Kidney glomerular epithelial cell (primary cell): ENCODE measurements at regions not wholly inside any gene's neighbourhood (a gene's known extent, or its start where the extent isn't known, plus 50 kb on each side); places are given as distances from the start of the nearest gene placed in this dataset.

ENCODE experiments used
- DNase-seq: peaks from one replicate; lab custom pipeline; 2025; lab: John Stamatoyannopoulos, UW

DNA sequence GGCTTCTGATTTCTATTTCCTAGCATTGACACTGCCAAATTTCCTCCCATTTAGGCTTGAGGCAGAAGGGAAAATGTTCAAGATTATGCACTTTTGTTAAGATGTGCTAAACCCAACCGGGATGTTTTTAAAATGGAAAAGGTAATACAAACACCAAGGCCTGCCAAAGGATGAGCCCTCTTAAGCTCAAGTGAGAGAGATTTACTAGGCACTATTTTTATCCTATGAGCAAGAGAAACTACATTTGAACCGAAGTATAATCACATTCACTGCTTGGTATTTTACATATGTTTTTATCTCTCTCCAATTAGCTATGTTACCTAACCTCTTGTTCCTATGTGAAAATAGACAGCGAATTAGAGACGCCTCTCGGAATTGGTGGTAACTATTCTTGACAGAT, 295.8 kb downstream of the GABRB3 start:
- no peak for DNase-seq

DNA sequence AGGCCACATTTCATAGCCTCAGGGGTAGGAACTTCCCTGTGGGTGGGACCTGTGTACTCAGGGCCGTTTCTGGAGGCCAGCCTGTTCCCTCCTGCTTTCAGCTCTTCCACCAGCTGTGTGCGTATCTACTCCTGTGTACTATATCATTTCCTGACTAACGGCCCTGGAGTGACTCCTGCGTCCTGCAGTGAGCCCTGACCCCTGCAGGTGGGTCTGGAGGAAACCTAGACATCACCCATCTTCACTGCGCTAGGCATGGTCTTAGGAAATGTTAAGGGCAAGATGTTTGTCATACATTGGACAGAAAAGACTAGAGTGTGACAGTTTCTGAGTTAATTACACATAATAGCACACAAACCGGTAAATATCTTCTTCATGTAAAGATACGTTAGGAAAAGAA, 297.3 kb downstream of the GABRB3 start:
- no peak for DNase-seq

DNA sequence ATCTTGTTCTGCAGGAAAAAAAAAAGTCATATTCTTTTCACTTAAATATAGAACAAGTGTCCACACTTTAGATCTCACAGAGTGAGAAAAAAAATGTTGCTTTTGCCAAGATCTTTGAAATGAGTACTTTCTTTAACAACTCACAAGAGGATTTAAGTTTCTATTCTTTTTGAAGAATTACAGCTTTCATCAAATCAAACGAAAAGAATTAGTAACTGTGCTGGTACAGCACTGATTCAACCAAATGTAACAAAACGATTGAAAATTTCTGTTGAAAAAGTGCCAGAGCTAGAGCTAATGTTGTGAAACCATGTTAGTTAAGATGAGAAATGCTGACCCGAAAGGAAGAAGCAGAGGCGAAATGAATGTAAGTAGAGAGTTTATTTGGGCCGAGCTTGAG, 300.2 kb downstream of the GABRB3 start:
- DNase-seq, result no peak

DNA sequence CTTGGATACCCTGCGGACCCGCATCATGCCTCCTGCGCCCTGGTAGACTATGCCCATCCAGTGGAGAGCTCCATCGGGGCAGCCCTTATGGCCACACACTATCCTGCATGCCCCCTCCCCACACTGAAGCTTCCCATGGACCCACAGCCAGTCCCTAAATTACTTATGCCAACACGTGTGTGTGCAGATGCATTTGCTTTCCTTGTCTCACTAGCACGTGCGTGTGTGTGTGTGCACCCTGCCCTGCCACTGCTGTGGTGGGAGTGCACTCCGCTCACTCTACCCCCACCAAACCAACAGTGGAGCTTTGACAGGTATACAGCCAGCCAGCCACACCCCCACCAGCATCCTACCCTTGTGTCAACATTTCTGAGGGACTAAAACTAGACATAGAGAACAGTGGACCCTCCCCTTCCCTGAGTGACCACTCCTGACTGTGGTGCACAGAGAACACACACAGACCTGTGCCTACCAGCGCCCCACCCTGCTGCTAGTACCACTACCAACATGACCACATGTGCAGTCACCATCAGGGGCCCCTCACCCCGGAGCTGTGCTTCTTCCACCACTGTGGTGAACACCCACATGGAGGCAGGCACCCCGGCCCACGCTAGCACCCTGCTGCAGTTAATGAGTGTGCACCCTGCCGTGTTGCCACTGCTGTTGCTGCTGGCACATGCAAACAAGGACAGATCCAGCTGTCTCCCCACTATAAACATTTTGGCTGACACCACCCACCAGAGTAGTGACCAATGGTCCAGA, 310.8 kb downstream of the GABRB3 start:
- no peak for DNase-seq

DNA sequence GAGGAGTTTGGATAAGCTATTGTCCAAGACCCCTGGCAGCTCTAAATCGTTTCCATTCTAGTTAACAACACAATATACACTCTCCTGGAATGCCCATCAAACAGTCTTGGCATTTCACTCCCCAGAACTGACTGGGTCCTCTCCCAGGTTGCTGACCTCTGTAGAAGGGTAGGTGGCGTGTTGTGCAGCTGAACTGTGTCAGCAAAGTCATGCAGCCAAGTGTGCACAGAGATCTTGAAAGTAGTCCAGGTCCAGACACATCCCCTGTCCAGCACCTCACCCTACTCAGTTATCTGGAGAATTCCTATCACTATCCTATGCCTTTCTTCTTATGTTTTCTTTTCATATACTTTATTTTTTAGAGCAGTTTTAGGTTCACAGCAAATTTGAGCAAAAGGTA, 312.7 kb downstream of the GABRB3 start:
- DNase-seq, result no peak

DNA sequence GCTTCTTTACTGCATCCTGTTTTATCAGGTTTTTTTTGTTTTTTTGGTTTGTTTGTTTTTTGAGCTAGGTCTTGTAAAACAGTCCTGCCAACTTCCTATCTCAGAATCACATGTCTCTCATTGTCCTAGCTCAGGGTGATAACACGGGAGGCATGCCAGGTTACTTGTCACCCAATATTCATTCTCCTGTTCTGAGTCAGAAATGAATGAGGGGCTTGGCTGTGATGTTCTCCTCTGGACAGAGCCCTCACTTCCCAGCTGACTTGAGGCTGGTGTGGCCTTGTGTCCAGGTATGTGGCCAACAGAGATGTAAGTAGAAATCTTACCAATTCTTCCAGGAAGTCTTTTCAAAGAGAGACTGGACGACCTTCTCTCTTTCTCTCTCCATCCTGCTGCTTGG, 317.0 kb downstream of the GABRB3 start:
- no peak for DNase-seq

DNA sequence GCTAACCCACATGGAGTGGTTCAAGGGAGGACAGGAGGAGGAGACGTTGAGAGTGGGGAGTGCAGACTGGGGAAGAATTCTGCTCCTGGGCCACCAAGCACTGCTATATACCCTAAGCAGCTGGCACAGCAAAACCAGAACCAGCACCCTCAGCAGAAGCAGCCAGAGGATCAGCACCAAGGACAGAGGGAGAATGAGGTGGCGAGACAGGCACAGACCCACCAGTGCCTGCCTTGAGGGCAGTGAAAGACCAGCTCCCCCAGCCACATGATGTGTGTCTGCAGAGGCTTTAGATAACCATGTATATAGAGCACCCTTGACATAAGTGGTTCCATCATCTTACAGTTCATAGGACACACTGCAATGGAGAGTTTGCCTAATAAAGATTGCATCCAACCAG, 319.0 kb downstream of the GABRB3 start:
- DNase-seq, result no peak

DNA sequence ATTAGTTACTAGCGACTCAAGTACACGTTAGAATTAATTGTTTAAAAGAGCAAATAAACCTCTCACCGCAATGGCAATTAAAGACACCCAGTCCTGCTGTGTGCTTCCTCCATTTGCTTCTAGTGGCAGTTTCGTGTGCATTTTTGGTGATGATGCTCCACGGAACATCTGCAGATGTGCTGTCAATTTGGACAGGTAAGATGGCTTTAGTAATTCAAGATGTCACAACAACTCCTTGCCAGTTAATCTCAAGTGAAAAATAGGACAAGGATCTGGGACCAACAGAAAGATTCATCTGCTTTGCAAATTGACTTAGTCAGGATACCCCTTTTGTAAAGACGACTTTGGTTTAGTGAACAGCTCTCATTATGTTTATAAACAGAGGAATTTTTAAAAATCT, 320.9 kb downstream of the GABRB3 start:
- DNase-seq, result no peak

DNA sequence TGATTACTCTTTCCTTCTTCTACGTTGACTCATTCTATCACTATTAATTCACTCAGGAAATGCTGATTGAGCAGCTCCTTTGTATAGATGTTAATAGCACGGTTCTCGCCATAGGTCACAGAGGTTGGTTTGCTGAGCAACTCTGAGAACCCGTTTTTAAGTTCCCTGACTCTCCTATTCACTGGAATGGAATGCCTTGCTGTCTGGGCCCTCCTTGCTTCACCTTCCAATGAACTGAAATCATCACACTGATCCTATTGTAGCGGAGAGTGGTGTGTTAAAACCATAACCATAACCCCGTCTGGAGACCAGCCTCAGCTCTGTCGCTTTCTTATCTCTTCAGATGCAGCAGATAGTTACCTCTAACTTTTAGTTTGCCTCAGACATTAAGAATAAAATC, 323.6 kb downstream of the GABRB3 start:
- DNase-seq, result no peak

DNA sequence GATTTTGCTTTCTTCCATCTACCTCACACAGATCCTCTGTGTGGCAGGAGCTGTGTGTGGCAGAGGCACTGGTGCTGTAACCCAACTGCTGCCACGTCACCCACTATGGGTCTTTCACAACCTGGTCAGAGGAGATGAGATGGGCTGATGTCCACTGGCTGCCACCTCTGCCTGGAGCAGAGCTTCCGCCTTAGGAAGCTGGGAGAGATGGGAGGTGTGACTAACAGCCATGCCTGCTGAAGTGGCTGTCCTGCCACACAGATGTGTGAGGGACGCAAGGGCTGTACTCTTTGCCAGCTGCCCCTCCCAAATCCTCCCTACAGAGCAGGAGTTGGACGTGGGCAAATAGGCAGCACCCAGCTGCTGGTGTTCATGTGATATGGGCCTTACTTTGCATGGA, 329.5 kb downstream of the GABRB3 start:
- no peak for DNase-seq

DNA sequence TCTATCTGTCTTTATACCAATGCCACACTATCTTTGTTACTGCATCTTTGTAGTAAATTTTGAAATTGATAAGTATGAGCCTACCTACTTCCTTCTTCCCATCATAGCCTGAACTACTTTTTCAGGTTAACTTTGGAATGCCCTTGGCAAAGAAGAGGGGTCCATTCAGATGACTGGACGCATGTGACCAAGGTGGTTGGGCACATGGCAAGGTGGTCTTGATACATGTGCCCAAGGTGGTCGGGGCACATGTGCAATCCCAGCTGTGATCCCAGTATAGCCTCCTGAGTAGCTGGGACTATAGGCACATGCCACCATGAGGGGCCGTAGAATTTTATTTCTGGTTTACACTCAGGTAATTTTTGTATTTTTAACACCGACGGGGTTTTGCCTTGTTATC, 330.2 kb downstream of the GABRB3 start:
- DNase-seq, result no peak

DNA sequence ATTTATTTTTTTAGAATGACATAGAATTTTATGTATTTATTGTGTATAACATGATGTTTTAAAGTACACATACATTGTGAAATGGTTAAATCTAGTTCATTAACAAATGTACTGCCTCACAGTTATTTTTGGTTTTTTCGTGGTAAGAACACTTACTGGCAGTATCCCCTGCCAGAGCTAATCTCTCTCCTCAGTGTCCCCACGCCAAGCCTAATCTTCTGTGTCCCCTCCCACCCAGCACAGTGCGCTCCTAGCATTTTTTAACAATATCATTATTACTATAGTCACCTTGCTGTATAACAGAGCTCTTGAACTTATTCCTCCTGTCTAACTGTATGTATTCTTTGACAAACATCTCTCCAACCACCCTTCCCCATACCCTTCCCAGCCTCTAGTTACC, 333.2 kb downstream of the GABRB3 start:
- DNase-seq, result no peak

DNA sequence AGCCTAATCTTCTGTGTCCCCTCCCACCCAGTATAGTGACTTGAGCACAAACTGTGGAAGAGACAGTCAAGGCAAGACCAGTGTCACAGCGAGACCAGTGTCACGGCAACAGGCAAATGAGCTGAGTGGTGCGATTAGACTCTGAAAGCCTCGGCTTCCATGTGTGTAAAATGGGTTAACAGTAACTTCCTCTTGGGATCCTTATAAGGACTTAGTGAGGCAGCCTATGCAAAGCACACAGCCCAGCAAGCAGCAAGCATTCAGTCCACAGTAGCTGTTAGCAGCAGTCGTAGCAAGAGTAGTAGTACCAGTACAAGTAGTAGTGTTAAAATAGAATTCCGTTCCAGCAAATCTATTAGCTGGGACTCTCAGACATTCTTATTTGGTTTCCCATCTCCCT, 334.1 kb downstream of the GABRB3 start:
- no peak for DNase-seq

DNA sequence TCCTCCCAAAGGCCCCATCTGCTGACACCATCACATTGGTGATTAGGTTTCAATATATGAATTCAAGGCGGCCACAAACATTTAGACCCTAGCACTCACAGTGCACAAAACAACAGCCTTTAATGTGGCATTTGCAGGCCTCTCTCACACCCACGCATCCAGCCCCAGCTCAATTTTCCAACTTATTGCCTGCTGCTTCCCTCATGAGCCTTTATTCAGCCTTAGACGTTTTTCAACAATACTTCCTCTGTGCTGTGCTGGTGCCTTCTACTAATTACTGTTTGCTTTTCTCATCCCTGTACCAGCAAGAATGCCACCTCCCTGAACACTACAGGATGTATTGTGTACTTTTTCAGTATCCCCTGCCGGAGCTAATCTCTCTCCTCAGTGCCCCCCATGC, 334.6 kb downstream of the GABRB3 start:
- DNase-seq, result no peak

DNA sequence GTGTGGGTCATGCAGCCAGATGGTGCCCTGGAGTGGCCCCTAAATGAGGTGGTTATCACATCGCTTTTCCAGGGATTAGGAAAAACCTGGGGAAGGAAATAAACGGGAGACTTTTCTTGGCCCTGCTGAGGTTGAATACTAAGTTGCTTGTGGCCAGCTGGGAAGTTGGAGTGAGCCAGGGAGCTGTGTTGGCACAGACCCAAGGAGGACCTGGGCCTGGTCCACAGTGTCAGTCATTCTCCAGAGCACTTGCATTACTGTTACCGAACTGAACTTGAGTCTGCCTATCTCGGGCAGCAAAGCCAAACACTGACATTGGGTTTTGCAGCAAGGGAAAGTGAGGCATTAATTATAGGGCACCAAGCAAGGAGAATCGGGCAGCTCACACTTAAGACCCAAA, 339.0 kb downstream of the GABRB3 start:
- no peak for DNase-seq

DNA sequence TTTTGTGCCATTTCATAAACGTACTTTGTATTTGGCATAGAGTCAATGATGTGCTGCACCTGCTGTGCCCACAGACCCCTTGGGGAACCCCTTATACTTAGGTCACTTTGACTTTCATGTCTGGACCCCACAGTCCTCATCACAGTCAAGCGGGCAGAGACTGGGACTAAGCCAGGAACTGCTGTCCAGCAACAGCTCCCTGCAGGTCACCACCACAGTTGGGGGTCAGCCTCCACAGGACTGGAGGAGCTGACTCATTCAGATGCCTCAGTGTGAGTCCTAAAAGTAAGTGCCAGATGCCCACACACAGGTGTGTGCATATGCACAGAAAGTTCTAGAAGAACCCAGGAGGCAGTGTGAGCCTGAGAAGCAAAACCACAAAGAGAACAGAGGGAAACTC, 339.8 kb downstream of the GABRB3 start:
- DNase-seq, result no peak

DNA sequence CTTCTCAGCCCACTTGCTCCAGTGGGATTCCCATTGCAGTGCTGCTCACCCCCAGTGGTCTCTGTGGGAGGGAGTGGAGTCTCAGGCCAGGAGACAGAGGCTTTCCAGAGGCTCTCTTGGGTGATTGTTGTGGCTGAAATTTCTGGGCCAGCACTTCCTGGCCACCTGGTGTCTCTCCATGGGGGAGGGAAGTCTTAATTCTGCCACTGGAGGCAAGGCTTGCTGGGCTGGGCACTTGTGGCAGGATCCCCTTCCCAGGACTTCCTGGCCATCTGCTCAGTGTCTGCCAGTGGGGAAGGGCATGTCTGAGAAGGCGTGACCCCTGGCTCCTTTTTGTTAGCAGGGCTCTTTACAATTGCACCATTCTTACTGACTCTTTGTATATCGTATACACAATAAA, 351.8 kb downstream of the GABRB3 start:
- no peak for DNase-seq

DNA sequence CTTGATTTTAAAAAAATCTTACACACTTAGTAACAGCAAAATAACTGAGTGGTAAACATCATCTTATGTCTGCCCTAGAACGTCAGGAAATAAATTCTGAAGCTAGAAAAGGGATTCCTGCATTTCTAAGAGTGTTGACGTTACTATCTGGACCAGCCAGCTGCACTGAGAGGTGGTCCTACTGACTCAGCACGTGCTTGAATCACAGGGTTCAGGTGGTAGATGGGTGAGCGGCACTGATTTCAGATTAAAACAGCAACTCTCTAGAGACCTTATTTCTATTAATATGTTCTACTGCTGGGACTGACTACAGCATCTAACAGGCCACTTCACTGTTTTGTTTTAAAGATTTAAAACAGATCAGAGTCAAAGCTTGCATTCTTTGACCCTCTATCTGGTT, 377.2 kb downstream of the GABRB3 start:
- DNase-seq, result no peak

DNA sequence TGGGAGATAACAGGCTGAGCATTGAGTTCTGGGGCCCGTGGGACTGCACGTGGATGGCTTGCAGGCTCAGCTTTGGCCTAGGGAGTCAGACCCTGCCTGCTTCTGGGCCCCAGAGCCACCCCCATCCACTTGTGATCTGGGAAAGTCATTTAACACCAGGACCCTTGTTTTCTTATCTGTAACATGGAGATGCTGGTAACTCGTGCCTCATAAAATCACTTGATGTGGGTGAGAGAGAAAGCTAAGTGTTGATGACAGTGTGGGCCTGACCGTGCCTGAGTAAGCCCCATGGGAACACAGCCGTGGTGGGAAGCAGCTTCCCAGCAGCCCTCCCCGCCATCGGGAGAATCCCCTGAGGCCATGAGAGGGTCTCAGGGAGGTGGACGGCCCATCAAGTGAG, 378.1 kb downstream of the GABRB3 start:
- DNase-seq, result no peak

DNA sequence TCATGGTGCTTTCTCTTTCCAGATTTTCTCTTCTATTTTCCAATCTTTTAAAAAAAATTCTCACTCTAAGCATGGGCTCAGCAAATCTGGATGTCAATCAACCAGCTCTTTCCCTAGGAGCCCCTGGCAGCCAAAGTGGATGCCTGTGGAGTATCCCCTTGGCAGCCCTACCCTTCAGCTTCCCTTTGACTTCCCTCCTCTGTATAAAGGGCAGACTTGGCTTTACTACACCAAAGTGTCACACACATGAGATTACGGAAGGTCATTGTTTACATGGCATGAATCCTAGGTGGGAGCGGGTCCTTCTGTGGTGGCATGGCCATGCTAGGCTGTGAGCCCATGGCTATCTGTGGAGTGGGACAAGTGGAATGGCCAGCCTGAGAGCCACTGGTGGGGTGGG, 379.9 kb downstream of the GABRB3 start:
- DNase-seq, result no peak

DNA sequence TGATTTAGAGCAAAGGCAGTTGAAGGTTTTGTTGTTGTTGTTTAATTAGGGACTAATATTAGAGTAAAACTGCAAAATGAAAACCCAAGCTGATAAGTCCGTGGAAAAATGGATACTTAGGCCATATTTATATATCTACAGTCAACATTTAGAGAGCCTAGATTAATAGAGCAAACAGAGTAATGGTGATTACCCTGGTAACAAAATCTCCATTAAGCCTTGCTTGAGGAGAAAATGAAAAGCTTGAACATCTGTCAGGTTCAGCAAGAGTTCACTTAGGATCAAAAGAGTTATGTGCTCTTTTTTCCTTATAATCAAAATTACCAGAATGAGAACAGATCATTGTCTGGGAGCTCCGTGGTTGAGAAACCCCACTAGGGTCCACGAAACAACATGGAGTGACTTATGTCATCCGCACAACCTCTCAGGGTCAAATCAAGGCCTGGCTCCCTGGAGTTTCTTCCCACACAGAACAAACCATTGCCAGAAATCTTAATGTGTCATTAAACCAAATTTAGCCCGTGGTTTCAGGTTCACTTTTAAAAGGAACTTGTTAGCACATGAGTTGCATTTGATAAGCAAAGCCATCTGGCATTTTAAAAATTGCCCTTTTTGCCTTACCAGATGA, 381.2 kb downstream of the GABRB3 start:
- DNase-seq, result no peak

DNA sequence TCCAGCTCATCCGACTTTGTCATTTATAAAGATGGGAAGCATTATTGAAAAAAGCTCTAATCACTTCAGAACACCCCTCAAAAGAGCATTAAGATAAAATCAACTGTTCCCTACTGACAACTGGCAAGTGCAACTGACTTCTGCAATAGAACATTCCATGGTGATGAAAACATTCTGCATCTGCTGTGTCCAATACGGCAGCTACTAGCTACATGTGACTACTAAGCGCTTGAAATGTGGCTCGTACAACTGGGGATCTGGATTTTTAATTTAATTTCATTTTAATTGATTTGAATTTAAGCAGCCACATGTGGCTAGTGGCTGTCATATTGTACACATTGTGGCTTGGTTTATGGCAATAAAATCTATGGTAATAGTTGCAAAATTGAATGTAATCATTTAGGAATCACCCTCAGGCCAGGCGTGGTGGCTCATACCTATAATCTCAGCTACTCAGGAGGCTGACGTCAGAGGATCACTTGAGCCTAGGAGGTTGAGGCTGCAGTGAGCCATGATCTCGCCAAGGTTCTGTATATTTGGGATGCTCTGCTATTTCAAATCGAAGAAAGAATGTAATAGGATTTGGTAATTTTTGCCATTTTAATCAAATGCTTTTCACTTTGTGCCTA, 390.3 kb downstream of the GABRB3 start:
- no peak for DNase-seq

DNA sequence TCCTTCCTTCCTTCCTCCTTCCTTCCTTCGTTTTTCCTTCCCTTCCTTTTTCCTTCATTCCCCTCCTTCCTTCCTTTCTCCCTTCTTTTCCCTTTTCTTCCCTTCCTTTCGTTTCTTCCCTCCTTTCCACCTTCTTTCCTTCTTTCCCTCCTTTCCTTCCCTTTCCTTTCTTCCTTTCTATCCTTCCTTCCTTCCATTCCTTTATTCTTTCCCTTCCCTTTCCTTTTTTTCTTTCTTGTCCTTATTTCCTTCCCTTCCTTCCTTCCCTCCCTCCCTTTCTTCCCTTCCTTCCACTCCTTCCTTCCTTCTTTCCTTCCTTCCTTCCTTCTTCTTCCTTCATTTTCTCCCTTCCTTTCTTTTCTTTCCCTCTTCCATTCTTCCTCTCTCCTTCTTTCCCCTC, 394.6 kb downstream of the GABRB3 start:
- DNase-seq, result no peak

DNA sequence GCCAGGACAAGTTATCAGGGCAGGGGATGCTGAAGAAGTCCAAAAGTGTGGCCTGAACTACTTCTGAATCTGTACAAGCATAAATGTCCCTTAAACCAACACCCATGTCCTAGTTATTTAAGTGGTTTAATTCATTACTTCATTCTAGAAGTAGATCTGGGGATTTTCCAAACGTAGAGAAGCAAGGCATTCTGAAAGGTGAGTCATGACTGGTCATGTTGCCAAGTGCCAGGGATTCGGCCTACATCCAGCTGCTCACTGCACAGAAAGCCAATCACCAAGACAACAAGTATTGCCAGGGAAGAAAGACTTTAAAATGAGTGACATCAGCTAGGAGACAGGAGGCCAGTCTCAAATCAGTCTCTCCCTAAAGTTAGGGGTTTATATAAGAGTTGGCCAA, 396.6 kb downstream of the GABRB3 start:
- no peak for DNase-seq
